ENCODE measurements at regions not wholly inside any gene's neighbourhood (a gene's known extent, or its start where the extent isn't known, plus 50 kb on each side); places are given as distances from the start of the nearest gene placed in this dataset.

DNA sequence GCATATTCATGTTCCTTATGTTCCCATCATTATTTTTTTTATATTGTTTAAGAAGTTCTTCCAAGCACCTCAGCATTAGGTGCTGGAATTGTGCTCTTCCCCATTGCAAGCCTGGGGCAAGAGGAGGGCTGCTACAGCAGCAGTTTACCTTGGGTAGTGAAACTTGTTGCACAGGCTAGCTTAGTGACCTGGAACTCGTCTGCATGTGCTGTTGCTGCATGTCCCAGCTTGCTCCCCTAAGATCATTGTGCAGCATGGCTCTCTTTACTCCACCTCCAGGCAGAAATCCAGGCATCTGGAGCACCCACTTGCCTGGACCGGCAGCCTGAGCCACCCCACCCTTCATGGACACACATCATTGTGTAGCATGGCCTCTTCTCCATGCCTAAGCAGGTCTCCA, 776.0 kb downstream of the GLUD2 start:
- H3K4me2 ChIP-seq (ENCODE audit: insufficient read depth, low read length) = no peak overlapping the region
- no peak overlapping the region for H3K9ac ChIP-seq (ENCODE audit: insufficient read depth in 1 of 2, low read depth in 2 of 2, low read length in 2 of 2)
- BruUV-seq (replicated peaks) = no TSS peak
- CTCF ChIA-PET (ENCODE audit: low intra/inter-chr PET ratio) = no interaction called here
- FAIRE-seq (no peak), ATAC-seq (no peak), DNase-seq (ENCODE audit: extremely low read depth in 1 of 4, low spot score in 3 of 4) (no peak)
- H4K20me1 ChIP-seq (replicated peaks; ENCODE audit: control insufficient read depth, insufficient read depth, low read length) = no peaks in the 10 kb centered on the region
- H3K9me1 ChIP-seq (ENCODE audit: control insufficient read depth, insufficient read depth, low read length) = no peaks in the 10 kb centered on the region
- no peak overlapping the region for H3K27ac ChIP-seq (ENCODE audit: extremely low read depth, low read depth, low read length)
- H2AFZ ChIP-seq (ENCODE audit: low read depth, low read length) = no peak overlapping the region
- H3K79me2 ChIP-seq (ENCODE audit: control insufficient read depth, insufficient read depth, low read length) = no peaks in the 10 kb centered on the region
- no peaks in the 10 kb centered on the region for H3K9me3 ChIP-seq (replicated peaks; ENCODE audit: control insufficient read depth, insufficient read depth, low read depth, low read length)
- POLR2A ChIA-PET = no interaction called here
- no peaks in the 10 kb centered on the region for H3K4me1 ChIP-seq (replicated peaks in 1 of 2; ENCODE audit: control insufficient read depth in 2 of 2, insufficient read depth in 2 of 2, low read length in 2 of 2)
- H3K36me3 ChIP-seq (ENCODE audit: control insufficient read depth, insufficient read depth, low read length) = no peaks in the 10 kb centered on the region
- intact Hi-C loops (cut with micrococcal nuclease) = no loop called here
- H3K27me3 ChIP-seq (ENCODE audit: control insufficient read depth in 2 of 2, insufficient read depth in 2 of 2, low read length in 2 of 2) = no peaks in the 10 kb centered on the region
- no peak overlapping the region for H3K4me3 ChIP-seq
- WGBS (ENCODE audit: insufficient coverage, low coverage, missing lambda C conversion rate) = 0% methylated on average over 1 of the region's 2 CpGs
- in situ Hi-C loops (cut with MboI) = no loop called here
- TF ChIP-seq BHLHE40 (IDR thresholded peaks at IDR 0.05; ENCODE audit: low read length) = no peak
- no peak for TF ChIP-seq HMGXB4 (CRISPR knock-in tag; IDR thresholded peaks at IDR 0.05)
- TF ChIP-seq NCOA6 (IDR thresholded peaks at IDR 0.05) = no peak
- TF ChIP-seq ZNF311 (CRISPR knock-in tag; IDR thresholded peaks at IDR 0.05) = no peak
- no peak for TF ChIP-seq CBX2 (IDR thresholded peaks at IDR 0.05; ENCODE audit: insufficient read depth, low read length, poor library complexity, severe bottlenecking)

DNA sequence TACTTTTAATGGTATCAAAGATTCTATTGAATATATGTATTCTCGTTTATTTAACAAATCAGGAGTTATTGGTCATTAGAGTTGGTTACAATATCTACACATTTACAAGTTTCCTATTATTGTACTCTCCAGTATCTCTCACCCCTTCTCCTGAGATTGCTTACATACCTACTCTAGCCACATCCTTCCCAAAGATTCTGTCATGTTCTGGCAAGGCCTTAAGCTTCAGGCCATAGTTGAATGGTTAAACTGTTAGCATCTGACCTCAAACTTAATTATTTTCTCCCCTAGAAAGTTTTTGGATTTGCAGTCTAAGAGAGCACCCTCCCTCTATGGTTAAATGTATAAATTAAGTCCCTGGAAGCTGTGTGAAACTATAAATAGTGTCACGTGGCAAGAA, 784.2 kb downstream of the GLUD2 start:
- ATAC-seq (no peak), FAIRE-seq (no peak), DNase-seq (ENCODE audit: extremely low read depth in 1 of 4, low spot score in 3 of 4) (no peak)
- no peak overlapping the region for H3K9ac ChIP-seq (ENCODE audit: insufficient read depth in 1 of 2, low read depth in 2 of 2, low read length in 2 of 2)
- H3K36me3 ChIP-seq (ENCODE audit: control insufficient read depth, insufficient read depth, low read length) = no peaks in the 10 kb centered on the region
- no peaks in the 10 kb centered on the region for H3K9me3 ChIP-seq (replicated peaks; ENCODE audit: control insufficient read depth, insufficient read depth, low read depth, low read length)
- H3K79me2 ChIP-seq (ENCODE audit: control insufficient read depth, insufficient read depth, low read length) = no peaks in the 10 kb centered on the region
- no peak overlapping the region for H3K4me3 ChIP-seq
- no TSS peak for BruUV-seq (replicated peaks)
- no peaks in the 10 kb centered on the region for H3K27me3 ChIP-seq (ENCODE audit: control insufficient read depth in 2 of 2, insufficient read depth in 2 of 2, low read length in 2 of 2)
- ChIA-PET CTCF (ENCODE audit: low intra/inter-chr PET ratio) (no interaction called here), POLR2A (no interaction called here)
- H2AFZ ChIP-seq (ENCODE audit: low read depth, low read length) = no peak overlapping the region
- in situ Hi-C loops (cut with MboI) (no loop called here), intact Hi-C loops (cut with micrococcal nuclease) (no loop called here)
- no peak for TF ChIP-seq PCBP1 (IDR thresholded peaks at IDR 0.05; ENCODE audit: low read depth, low read length, poor library complexity, severe bottlenecking)
- no peak for TF ChIP-seq ZNF384 (IDR thresholded peaks at IDR 0.05; ENCODE audit: low read depth, low read length)
- no peak overlapping the region for H3K4me2 ChIP-seq (ENCODE audit: insufficient read depth, low read length)
- H3K4me1 ChIP-seq (replicated peaks in 1 of 2; ENCODE audit: control insufficient read depth in 2 of 2, insufficient read depth in 2 of 2, low read length in 2 of 2) = no peaks in the 10 kb centered on the region
- H3K9me1 ChIP-seq (ENCODE audit: control insufficient read depth, insufficient read depth, low read length) = no peaks in the 10 kb centered on the region
- H3K27ac ChIP-seq (ENCODE audit: extremely low read depth, low read depth, low read length) = no peak overlapping the region
- H4K20me1 ChIP-seq (replicated peaks; ENCODE audit: control insufficient read depth, insufficient read depth, low read length) = no peaks in the 10 kb centered on the region
- WGBS (ENCODE audit: insufficient coverage, low coverage, missing lambda C conversion rate) = 3% methylated on average over 2 of the region's 2 CpGs

Data from K562 (cell line).